ENCODE measurements at regions not wholly inside any gene's neighbourhood (a gene's known extent, or its start where the extent isn't known, plus 50 kb on each side); places are given as distances from the start of the nearest gene placed in this dataset.

DNA sequence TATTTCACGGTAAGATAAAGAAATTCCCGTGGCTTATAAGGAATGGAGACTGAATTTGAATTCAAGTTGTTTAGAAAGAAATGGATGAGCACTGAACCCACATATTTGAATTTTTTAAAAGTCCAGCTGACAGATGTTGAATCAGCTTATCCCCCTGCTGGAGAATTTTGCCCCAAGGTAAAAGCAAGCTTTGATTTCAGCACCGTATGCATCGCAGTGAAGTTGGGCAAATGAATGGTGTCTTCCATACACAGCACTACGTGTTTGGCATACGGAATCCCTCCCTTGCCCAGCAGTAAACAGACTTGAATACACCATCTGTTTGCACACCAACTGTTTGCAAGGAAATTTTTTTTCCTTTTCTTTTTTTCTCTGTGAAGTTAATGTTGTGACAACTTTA is 77.5 kb upstream of the PEG3 start (continued):
- TF ChIP-seq, protein P1, sequence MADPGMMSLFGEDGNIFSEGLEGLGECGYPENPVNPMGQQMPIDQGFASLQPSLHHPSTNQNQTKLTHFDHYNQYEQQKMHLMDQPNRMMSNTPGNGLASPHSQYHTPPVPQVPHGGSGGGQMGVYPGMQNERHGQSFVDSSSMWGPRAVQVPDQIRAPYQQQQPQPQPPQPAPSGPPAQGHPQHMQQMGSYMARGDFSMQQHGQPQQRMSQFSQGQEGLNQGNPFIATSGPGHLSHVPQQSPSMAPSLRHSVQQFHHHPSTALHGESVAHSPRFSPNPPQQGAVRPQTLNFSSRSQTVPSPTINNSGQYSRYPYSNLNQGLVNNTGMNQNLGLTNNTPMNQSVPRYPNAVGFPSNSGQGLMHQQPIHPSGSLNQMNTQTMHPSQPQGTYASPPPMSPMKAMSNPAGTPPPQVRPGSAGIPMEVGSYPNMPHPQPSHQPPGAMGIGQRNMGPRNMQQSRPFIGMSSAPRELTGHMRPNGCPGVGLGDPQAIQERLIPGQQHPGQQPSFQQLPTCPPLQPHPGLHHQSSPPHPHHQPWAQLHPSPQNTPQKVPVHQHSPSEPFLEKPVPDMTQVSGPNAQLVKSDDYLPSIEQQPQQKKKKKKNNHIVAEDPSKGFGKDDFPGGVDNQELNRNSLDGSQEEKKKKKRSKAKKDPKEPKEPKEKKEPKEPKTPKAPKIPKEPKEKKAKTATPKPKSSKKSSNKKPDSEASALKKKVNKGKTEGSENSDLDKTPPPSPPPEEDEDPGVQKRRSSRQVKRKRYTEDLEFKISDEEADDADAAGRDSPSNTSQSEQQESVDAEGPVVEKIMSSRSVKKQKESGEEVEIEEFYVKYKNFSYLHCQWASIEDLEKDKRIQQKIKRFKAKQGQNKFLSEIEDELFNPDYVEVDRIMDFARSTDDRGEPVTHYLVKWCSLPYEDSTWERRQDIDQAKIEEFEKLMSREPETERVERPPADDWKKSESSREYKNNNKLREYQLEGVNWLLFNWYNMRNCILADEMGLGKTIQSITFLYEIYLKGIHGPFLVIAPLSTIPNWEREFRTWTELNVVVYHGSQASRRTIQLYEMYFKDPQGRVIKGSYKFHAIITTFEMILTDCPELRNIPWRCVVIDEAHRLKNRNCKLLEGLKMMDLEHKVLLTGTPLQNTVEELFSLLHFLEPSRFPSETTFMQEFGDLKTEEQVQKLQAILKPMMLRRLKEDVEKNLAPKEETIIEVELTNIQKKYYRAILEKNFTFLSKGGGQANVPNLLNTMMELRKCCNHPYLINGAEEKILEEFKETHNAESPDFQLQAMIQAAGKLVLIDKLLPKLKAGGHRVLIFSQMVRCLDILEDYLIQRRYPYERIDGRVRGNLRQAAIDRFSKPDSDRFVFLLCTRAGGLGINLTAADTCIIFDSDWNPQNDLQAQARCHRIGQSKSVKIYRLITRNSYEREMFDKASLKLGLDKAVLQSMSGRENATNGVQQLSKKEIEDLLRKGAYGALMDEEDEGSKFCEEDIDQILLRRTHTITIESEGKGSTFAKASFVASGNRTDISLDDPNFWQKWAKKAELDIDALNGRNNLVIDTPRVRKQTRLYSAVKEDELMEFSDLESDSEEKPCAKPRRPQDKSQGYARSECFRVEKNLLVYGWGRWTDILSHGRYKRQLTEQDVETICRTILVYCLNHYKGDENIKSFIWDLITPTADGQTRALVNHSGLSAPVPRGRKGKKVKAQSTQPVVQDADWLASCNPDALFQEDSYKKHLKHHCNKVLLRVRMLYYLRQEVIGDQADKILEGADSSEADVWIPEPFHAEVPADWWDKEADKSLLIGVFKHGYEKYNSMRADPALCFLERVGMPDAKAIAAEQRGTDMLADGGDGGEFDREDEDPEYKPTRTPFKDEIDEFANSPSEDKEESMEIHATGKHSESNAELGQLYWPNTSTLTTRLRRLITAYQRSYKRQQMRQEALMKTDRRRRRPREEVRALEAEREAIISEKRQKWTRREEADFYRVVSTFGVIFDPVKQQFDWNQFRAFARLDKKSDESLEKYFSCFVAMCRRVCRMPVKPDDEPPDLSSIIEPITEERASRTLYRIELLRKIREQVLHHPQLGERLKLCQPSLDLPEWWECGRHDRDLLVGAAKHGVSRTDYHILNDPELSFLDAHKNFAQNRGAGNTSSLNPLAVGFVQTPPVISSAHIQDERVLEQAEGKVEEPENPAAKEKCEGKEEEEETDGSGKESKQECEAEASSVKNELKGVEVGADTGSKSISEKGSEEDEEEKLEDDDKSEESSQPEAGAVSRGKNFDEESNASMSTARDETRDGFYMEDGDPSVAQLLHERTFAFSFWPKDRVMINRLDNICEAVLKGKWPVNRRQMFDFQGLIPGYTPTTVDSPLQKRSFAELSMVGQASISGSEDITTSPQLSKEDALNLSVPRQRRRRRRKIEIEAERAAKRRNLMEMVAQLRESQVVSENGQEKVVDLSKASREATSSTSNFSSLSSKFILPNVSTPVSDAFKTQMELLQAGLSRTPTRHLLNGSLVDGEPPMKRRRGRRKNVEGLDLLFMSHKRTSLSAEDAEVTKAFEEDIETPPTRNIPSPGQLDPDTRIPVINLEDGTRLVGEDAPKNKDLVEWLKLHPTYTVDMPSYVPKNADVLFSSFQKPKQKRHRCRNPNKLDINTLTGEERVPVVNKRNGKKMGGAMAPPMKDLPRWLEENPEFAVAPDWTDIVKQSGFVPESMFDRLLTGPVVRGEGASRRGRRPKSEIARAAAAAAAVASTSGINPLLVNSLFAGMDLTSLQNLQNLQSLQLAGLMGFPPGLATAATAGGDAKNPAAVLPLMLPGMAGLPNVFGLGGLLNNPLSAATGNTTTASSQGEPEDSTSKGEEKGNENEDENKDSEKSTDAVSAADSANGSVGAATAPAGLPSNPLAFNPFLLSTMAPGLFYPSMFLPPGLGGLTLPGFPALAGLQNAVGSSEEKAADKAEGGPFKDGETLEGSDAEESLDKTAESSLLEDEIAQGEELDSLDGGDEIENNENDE (IDR thresholded peaks at IDR 0.05; ENCODE audit: insufficient replicate concordance, low read length) = no peak
- TF ChIP-seq TCF12 (IDR thresholded peaks at IDR 0.05; ENCODE audit: low read depth, low read length) = no peak
- no peak for TF ChIP-seq NANOG (IDR thresholded peaks at IDR 0.05; ENCODE audit: insufficient read depth, low read depth, low read length, poor library complexity, severe bottlenecking)
